Loucy (cell line): ENCODE measurements at regions not wholly inside any gene's neighbourhood (a gene's known extent, or its start where the extent isn't known, plus 50 kb on each side); places are given as distances from the start of the nearest gene placed in this dataset.

Experiments used
- CTCF ChIP-seq: fragments of 200-600 bp; sonication (generic); conservative IDR thresholded peaks from 2 replicates; pipeline ENCODE4 v1.5.1; 2014; ENCODE audit warnings: mild to moderate bottlenecking, antibody characterized with exemption, low read length
- EZH2phosphoT487 ChIP-seq: fragments of 200-600 bp; IDR thresholded peaks from 2 replicates; pipeline ENCODE4 v1.6.1; 2018; ENCODE audit warnings: antibody characterized with exemption, mild to moderate bottlenecking, moderate library complexity, borderline replicate concordance

DNA sequence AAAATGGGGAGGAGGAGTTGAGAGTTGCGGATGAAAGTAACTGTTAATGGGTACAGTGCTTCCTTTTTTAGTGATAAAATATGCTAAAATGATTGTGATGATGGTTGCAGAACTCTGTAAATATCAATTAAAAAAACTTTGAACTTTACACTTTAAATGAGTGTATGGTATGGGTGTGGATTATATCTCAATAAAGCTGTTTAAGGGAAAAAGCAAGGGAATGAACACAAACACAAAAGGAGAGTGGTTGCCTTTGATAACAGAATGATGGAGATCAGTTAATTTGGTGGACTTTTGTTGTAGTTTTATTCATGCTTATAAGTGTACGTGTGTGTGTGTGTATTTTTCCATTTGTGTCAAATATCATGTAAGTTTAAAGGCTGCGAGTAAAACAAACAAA lies 186.1 kb downstream of the ZNF608 start:
- TF ChIP-seq CTCF (no peak), EZH2phosphoT487 (no peak)
